Uterus (tissue), 3 donors: ENCODE measurements at regions not wholly inside any gene's neighbourhood (a gene's known extent, or its start where the extent isn't known, plus 50 kb on each side); places are given as distances from the start of the nearest gene placed in this dataset.

ENCODE experiments used
- DNase-seq, 2 donors: peaks; one replicate each; pipeline ENCODE4 v3.0.0-alpha.2; 2019 to 2020
- H3K27ac ChIP-seq, 2 donors: fragments of 200-600 bp; sonication (generic); 1 replicate in 1 of 2; 2 replicates in 1 of 2; pipeline ENCODE4 v1.5.1; 2016 to 2018
- H3K27me3 ChIP-seq, 2 donors: fragments of 200-600 bp; sonication (generic); one replicate each; pipeline ENCODE4 v1.5.1; 2018 to 2019; ENCODE audit warnings: control low read depth in 1 of 2
- H3K36me3 ChIP-seq, 2 donors: fragments of 200-600 bp; sonication (generic); one replicate each; pipeline ENCODE4 v1.5.1; 2019; ENCODE audit warnings: control low read depth in 1 of 2
- H3K4me1 ChIP-seq, 2 donors: fragments of 200-600 bp; sonication (generic); one replicate each; pipeline ENCODE4 v1.5.1; 2018 to 2019; ENCODE audit warnings: control low read depth in 1 of 2
- H3K4me3 ChIP-seq, 2 donors: fragments of 200-600 bp; sonication (generic); 1 replicate in 1 of 2; 2 replicates in 1 of 2; pipeline ENCODE4 v1.5.1; 2018 to 2019; ENCODE audit warnings: mild to moderate bottlenecking in 1 of 2
- H3K9me3 ChIP-seq, 2 donors: fragments of 200-600 bp; sonication (generic); one replicate each; pipeline ENCODE4 v1.5.1; 2019; ENCODE audit warnings: control low read depth in 1 of 2
- POLR2A ChIP-seq, 2 donors: fragments of 450-650 bp; IDR thresholded peaks; one replicate each; pipeline ENCODE4 v1.6.1; 2016; ENCODE audit warnings: antibody characterized with exemption in 2 of 2, mild to moderate bottlenecking in 1 of 2, moderate library complexity in 1 of 2
- intact Hi-C: fragments of 100-400 bp; cut with DNase I; formaldehyde crosslinking; loops from one replicate; pipeline ENCODE4 v1.15.1; 2023; ENCODE audit warnings: low total_unique reads
- TF ChIP-seq, protein P1 (sequence below), 4 experiments: fragments of 200-600 bp in 2 of 4; fragments of 450-650 bp in 2 of 4; sonication (generic) in 2 of 4; IDR thresholded peaks; one replicate each; pipeline ENCODE4 v1.5.1; 2016 to 2019; ENCODE audit warnings: antibody characterized with exemption in 4 of 4, mild to moderate bottlenecking in 2 of 4, moderate library complexity in 1 of 4
- donor health status: DM: yes; HTN: yes; CAD: no.

DNA sequence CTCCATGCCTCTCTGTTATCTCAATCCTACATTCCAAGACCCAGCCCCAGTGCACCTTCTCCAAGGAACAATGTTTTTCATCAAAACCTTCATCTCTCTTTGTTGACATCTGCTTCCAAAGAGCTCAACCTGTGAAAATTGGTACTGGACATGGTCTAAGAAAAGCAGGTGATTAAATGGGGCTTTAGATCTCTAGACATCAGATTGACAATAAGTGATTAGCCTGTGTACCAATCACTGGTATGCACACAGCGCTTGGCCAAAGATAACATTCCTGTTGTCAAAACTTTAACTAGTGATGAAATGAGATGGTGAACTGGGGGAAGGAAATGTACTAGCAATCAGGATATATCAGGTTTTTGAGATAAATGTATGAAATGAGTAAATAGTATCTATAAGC, 183.3 kb downstream of the TDRD15 start:
- Histone ChIP-seq H3K4me1 (no peaks in the 10 kb centered on the region), H3K27ac (no peak overlapping the region), H3K27me3 (no peaks in the 10 kb centered on the region), H3K36me3 (no peaks in the 10 kb centered on the region), H3K9me3 (no peaks in the 10 kb centered on the region), H3K4me3 (no peak overlapping the region)
- TF ChIP-seq, protein P1, sequence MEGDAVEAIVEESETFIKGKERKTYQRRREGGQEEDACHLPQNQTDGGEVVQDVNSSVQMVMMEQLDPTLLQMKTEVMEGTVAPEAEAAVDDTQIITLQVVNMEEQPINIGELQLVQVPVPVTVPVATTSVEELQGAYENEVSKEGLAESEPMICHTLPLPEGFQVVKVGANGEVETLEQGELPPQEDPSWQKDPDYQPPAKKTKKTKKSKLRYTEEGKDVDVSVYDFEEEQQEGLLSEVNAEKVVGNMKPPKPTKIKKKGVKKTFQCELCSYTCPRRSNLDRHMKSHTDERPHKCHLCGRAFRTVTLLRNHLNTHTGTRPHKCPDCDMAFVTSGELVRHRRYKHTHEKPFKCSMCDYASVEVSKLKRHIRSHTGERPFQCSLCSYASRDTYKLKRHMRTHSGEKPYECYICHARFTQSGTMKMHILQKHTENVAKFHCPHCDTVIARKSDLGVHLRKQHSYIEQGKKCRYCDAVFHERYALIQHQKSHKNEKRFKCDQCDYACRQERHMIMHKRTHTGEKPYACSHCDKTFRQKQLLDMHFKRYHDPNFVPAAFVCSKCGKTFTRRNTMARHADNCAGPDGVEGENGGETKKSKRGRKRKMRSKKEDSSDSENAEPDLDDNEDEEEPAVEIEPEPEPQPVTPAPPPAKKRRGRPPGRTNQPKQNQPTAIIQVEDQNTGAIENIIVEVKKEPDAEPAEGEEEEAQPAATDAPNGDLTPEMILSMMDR (IDR thresholded peaks at IDR 0.05) = no peak
- no peak for TF ChIP-seq POLR2A (IDR thresholded peaks at IDR 0.05)
- intact Hi-C loops = no loop called here
- DNase-seq = no peak

DNA sequence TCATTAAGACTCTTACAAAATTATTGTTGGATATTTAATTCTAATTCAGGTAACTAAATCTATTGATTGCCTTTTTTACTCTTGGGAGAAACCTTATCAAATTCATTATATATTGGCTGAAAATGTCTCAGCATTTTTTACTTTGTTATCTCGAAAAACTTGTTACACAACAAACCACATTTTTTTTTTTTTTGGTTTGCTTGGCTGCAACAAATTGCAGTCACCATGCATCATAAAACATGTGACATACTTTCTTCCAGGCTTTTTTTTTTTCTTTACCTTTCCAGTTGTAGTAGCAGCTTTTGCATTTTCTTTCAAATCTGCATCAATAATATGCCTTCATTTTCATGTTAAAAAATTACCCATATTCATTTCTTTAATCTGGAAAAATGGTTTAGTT, 186.7 kb downstream of the TDRD15 start:
- intact Hi-C loops = no loop called here
- no peaks in the 10 kb centered on the region for H3K4me1 ChIP-seq
- TF ChIP-seq, protein P1 (IDR thresholded peaks at IDR 0.05) = no peak
- no peak for TF ChIP-seq POLR2A (IDR thresholded peaks at IDR 0.05)

DNA sequence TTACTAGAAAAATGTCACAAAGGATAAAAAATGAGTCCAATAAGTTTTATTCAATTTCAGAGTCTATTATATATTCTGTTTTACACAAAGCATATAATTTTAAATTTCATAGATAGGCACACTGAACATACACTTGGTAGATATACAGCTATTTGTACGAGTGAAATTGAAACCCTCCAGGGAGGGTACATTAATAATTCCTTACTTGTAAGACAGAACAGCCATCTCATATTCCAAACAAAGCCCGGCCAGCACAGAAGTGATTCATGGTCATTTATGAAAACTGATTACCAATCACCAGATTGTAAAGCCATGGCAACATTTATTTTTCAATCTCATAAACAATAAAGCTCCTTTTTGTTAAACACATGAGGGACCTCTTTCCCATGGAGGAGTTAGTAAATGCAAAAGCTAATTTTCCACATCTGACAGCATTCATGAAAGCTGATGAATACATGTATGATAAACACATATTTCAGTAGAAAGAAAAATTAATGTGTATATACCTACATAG, 190.6 kb downstream of the TDRD15 start:
- no peak overlapping the region for H3K4me3 ChIP-seq
- H3K36me3 ChIP-seq = no peaks in the 10 kb centered on the region
- DNase-seq = no peak
- H3K4me1 ChIP-seq = no peaks in the 10 kb centered on the region
- H3K27me3 ChIP-seq = no peaks in the 10 kb centered on the region
- intact Hi-C loops = no loop called here
- H3K9me3 ChIP-seq = no peaks in the 10 kb centered on the region
- TF ChIP-seq POLR2A (IDR thresholded peaks at IDR 0.05) = no peak
- TF ChIP-seq, protein P1 (IDR thresholded peaks at IDR 0.05) = no peak
- H3K27ac ChIP-seq = no peak overlapping the region

More for the DNA sequence above, 186.7 kb downstream of the TDRD15 start:
- no peaks in the 10 kb centered on the region for H3K36me3 ChIP-seq
- no peak overlapping the region for H3K4me3 ChIP-seq
- H3K9me3 ChIP-seq = no peaks in the 10 kb centered on the region
- no peak overlapping the region for H3K27ac ChIP-seq
- H3K27me3 ChIP-seq = no peaks in the 10 kb centered on the region
- DNase-seq = no peak

DNA sequence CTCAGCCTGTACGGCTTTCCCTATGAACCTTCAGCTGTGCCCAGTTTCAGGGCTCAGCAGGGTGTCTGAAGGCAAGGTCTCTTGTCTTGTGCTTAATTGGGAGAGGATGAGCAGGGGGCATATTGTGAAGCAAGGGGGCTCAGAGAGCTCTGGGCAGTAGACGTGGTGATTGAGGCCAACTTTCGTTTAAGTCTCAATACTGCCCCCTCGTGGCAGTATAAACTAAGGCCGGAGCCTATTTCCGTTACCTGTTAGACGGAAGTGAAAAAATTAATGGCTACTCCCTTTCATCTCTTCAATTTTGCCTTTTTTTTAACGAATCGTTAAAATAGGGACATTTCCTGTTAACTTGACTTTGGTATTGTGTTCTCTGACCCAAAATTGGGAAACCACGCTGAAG, 193.4 kb downstream of the TDRD15 start:
- intact Hi-C loops = no loop called here
- H3K9me3 ChIP-seq = no peaks in the 10 kb centered on the region
- no peaks in the 10 kb centered on the region for H3K36me3 ChIP-seq
- no peak for TF ChIP-seq POLR2A (IDR thresholded peaks at IDR 0.05)
- TF ChIP-seq, protein P1 (IDR thresholded peaks at IDR 0.05) = peak; percentile 52 to 68 (median 56)
- DNase-seq = peak; percentile 31 to 43
- no peaks in the 10 kb centered on the region for H3K27me3 ChIP-seq
- no peaks in the 10 kb centered on the region for H3K4me1 ChIP-seq
- no peak overlapping the region for H3K4me3 ChIP-seq
- no peak overlapping the region for H3K27ac ChIP-seq

DNA sequence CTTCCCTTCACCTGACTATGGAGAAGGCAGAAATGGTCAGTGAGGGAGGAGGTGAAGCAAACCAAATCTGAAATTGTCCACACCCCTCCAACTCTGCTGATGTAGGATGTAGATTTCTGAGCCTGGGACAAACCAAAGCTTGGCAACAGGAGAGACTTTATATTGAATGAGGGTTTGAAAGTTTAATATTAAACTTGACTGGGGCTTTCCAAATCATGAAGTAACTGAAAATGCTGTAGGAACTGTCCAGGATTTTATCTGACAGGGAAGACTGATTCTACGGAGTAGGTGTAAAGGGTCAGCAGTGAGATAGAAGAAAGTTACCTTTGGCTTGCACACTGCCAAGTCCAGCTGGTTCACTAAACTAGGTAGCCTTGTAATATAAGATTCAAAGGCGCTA, 194.5 kb downstream of the TDRD15 start:
- Histone ChIP-seq H3K36me3 (no peaks in the 10 kb centered on the region), H3K27ac (no peak overlapping the region), H3K27me3 (no peaks in the 10 kb centered on the region), H3K4me3 (no peak overlapping the region), H3K9me3 (no peaks in the 10 kb centered on the region), H3K4me1 (no peaks in the 10 kb centered on the region)
- intact Hi-C loops = no loop called here
- no peak for DNase-seq
- TF ChIP-seq POLR2A (IDR thresholded peaks at IDR 0.05) = no peak
- TF ChIP-seq, protein P1 (IDR thresholded peaks at IDR 0.05) = no peak
